ENCODE measurements at regions not wholly inside any gene's neighbourhood (a gene's known extent, or its start where the extent isn't known, plus 50 kb on each side); places are given as distances from the start of the nearest gene placed in this dataset.

- intact Hi-C loops (cut with DNase I), result no loop called here
- no peak overlapping the region for H3K4me3 ChIP-seq
- no peaks in the 10 kb centered on the region for H3K4me1 ChIP-seq (ENCODE audit: insufficient read depth)
- 86 to 87% (median 86%) methylated on average over 1 of the region's 1 CpG for WGBS, 3 donors
- H3K27ac ChIP-seq, result no peak overlapping the region
- DNase-seq, result no peak
- no peaks in the 10 kb centered on the region for H3K27me3 ChIP-seq
- TF ChIP-seq EP300 (IDR thresholded peaks at IDR 0.05) (no peak), CTCF (IDR thresholded peaks at IDR 0.05) (no peak), POLR2A (IDR thresholded peaks at IDR 0.05) (no peak)
- no peaks in the 10 kb centered on the region for H3K36me3 ChIP-seq
- H3K9me3 ChIP-seq, result no peaks in the 10 kb centered on the region
Measured at GRCh38 chr5:120239086-120239485, 225.0 kb upstream of the PRR16 start.

GRCh38 chr5:120240706-120241105, 223.4 kb upstream of the PRR16 start:
- intact Hi-C loops (cut with DNase I), result no loop called here
- DNase-seq, result no peak

GRCh38 chr5:120241400-120241799, 222.7 kb upstream of the PRR16 start:
- Histone ChIP-seq H3K36me3 (no peaks in the 10 kb centered on the region), H3K4me3 (no peak overlapping the region), H3K27ac (no peak overlapping the region), H3K27me3 (no peaks in the 10 kb centered on the region), H3K4me1 (ENCODE audit: insufficient read depth) (no peaks in the 10 kb centered on the region), H3K9me3 (no peaks in the 10 kb centered on the region)
- TF ChIP-seq EP300 (IDR thresholded peaks at IDR 0.05) (no peak), CTCF (IDR thresholded peaks at IDR 0.05) (no peak), POLR2A (IDR thresholded peaks at IDR 0.05) (no peak)
- intact Hi-C loops (cut with DNase I), result no loop called here
- DNase-seq, result no peak
- 54 to 61% (median 61%) methylated on average over 1 of the region's 1 CpG for WGBS, 3 donors

More at GRCh38 chr5:120240706-120241105, 223.4 kb upstream of the PRR16 start:
- Histone ChIP-seq H3K27ac (no peak overlapping the region), H3K27me3 (no peaks in the 10 kb centered on the region), H3K36me3 (no peaks in the 10 kb centered on the region), H3K9me3 (no peaks in the 10 kb centered on the region), H3K4me1 (ENCODE audit: insufficient read depth) (no peaks in the 10 kb centered on the region), H3K4me3 (no peak overlapping the region)
- TF ChIP-seq CTCF (IDR thresholded peaks at IDR 0.05) (no peak), POLR2A (IDR thresholded peaks at IDR 0.05) (no peak), EP300 (IDR thresholded peaks at IDR 0.05) (no peak)

DNA sequence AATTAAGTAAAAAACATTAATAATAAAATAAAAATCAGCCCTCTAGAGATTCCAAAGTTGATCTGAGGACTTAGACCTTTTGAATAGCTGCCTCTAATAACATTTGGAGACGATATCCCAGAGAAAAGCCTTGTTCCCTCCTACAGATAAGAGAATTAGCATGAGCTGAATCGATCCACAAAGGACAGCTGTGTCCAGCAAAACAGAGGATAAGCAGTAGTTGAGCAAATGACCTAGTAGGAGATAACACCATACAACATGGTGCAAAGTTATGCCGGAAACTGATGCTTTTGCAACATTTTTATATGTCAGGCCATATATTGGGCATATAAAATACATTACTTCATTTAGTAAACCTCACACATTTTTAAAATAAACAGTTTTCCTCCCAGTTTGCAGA, 212.2 kb upstream of the PRR16 start:
- H3K9me3 ChIP-seq, result no peaks in the 10 kb centered on the region
- no peaks in the 10 kb centered on the region for H3K4me1 ChIP-seq (ENCODE audit: insufficient read depth)
- H3K27ac ChIP-seq, result no peak overlapping the region
- intact Hi-C loops (cut with DNase I), result no loop called here
- no peak for TF ChIP-seq CTCF (IDR thresholded peaks at IDR 0.05)
- no peak for TF ChIP-seq POLR2A (IDR thresholded peaks at IDR 0.05)
- TF ChIP-seq EP300 (IDR thresholded peaks at IDR 0.05), result no peak
- DNase-seq, result no peak
- 16 to 33% (median 17%) methylated on average over 3 of the region's 3 CpGs for WGBS, 3 donors
- H3K27me3 ChIP-seq, result no peaks in the 10 kb centered on the region
- H3K36me3 ChIP-seq, result no peaks in the 10 kb centered on the region
- no peak overlapping the region for H3K4me3 ChIP-seq

GRCh38 chr5:120252839-120253238, 211.3 kb upstream of the PRR16 start:
- intact Hi-C loops (cut with DNase I), result no loop called here
- DNase-seq, result peak in 1 of 5 donors; percentile 16
- TF ChIP-seq CTCF (IDR thresholded peaks at IDR 0.05) (no peak), EP300 (IDR thresholded peaks at IDR 0.05) (no peak), POLR2A (IDR thresholded peaks at IDR 0.05) (no peak)
- no peak overlapping the region for H3K27ac ChIP-seq
- H3K9me3 ChIP-seq, result no peaks in the 10 kb centered on the region
- H3K27me3 ChIP-seq, result no peaks in the 10 kb centered on the region
- H3K4me1 ChIP-seq (ENCODE audit: insufficient read depth), result no peaks in the 10 kb centered on the region
- WGBS, 3 donors, result 68 to 78% (median 76%) methylated on average over 3 of the region's 3 CpGs
- H3K36me3 ChIP-seq, result no peaks in the 10 kb centered on the region
- no peak overlapping the region for H3K4me3 ChIP-seq
